Astrocyte (in vitro differentiated cells and primary cell): ENCODE measurements at regions not wholly inside any gene's neighbourhood (a gene's known extent, or its start where the extent isn't known, plus 50 kb on each side); places are given as distances from the start of the nearest gene placed in this dataset.

Source experiments
- DNase-seq: peaks from one replicate; pipeline ENCODE4 v3.0.0-alpha.2; 2010; ENCODE audit warnings: low read depth
- FAIRE-seq: peaks from 2 replicates; lab custom pipeline; 2011; peaks lifted over from hg19 to GRCh38; lab: Jason Lieb, UNC
- H2AFZ ChIP-seq: 2 replicates; pipeline ENCODE4 v1.6.0; 2012; ENCODE audit warnings: low read depth, low read length, inconsistent platforms
- H3K27ac ChIP-seq: 2 replicates; pipeline ENCODE4 v1.5.1; 2011; ENCODE audit warnings: low read depth, low read length, inconsistent platforms
- H3K27me3 ChIP-seq: 2 replicates; pipeline ENCODE4 v1.6.0; 2011; ENCODE audit warnings: low read length, inconsistent platforms; ENCODE audit not compliant: insufficient read depth
- H3K36me3 ChIP-seq: 2 replicates; pipeline ENCODE4 v1.5.1; 2011; ENCODE audit warnings: low read length, inconsistent platforms; ENCODE audit not compliant: insufficient read depth
- H3K4me1 ChIP-seq: 2 replicates; pipeline ENCODE4 v1.5.1; 2011; ENCODE audit warnings: low read length, inconsistent platforms; ENCODE audit not compliant: insufficient read depth
- H3K4me2 ChIP-seq: 2 replicates; pipeline ENCODE4 v1.6.0; 2012; ENCODE audit warnings: low read length, inconsistent platforms
- H3K4me3 ChIP-seq: 2 replicates; pipeline ENCODE4 v1.5.1; 2011; ENCODE audit warnings: low read depth, mild to moderate bottlenecking, low read length, inconsistent platforms; ENCODE audit not compliant: insufficient read depth
- H3K79me2 ChIP-seq: 2 replicates; pipeline ENCODE4 v1.6.0; 2012; ENCODE audit warnings: mild to moderate bottlenecking, low read length, inconsistent platforms; ENCODE audit not compliant: insufficient read depth
- H3K9ac ChIP-seq: 2 replicates; pipeline ENCODE4 v1.6.0; 2012; ENCODE audit warnings: mild to moderate bottlenecking, low read length, inconsistent platforms
- H3K9me3 ChIP-seq: 2 replicates; pipeline ENCODE4 v1.5.1; 2012; ENCODE audit warnings: low read depth, mild to moderate bottlenecking, low read length, inconsistent platforms; ENCODE audit not compliant: insufficient read depth
- H4K20me1 ChIP-seq: 2 replicates; pipeline ENCODE4 v1.6.0; 2012; ENCODE audit warnings: low read length, inconsistent platforms; ENCODE audit not compliant: insufficient read depth
- H3K27ac Mint-ChIP-seq: one replicate; pipeline ENCODE4 v1.8.0; 2021; ENCODE audit warnings: mild to moderate bottlenecking, mixed read lengths; ENCODE audit not compliant: unreplicated experiment
- H3K27me3 Mint-ChIP-seq: one replicate; pipeline ENCODE4 v1.8.0; 2021; ENCODE audit warnings: low read depth, mixed read lengths; ENCODE audit not compliant: unreplicated experiment
- H3K36me3 Mint-ChIP-seq: one replicate; pipeline ENCODE4 v1.8.0; 2021; ENCODE audit warnings: low read depth, mixed read lengths; ENCODE audit not compliant: unreplicated experiment
- H3K4me1 Mint-ChIP-seq: one replicate; pipeline ENCODE4 v1.8.0; 2021; ENCODE audit warnings: low read depth, mixed read lengths; ENCODE audit not compliant: unreplicated experiment
- H3K4me3 Mint-ChIP-seq: one replicate; pipeline ENCODE4 v1.8.0; 2021; ENCODE audit warnings: mild to moderate bottlenecking, moderate library complexity, mixed read lengths; ENCODE audit not compliant: unreplicated experiment
- H3K9me3 Mint-ChIP-seq: one replicate; pipeline ENCODE4 v1.8.0; 2021; ENCODE audit warnings: mild to moderate bottlenecking, mixed read lengths; ENCODE audit not compliant: unreplicated experiment
- EZH2 ChIP-seq: IDR thresholded peaks from 2 replicates; pipeline ENCODE4 v1.6.1; 2012; ENCODE audit warnings: mild to moderate bottlenecking, low read length, inconsistent platforms; ENCODE audit not compliant: insufficient read depth
- TF ChIP-seq, protein P1 (sequence below): IDR thresholded peaks from 2 replicates; pipeline ENCODE4 v1.5.1; 2011; ENCODE audit warnings: low read depth, mild to moderate bottlenecking, inconsistent platforms, low read length, moderate library complexity; ENCODE audit not compliant: insufficient read depth

DNA sequence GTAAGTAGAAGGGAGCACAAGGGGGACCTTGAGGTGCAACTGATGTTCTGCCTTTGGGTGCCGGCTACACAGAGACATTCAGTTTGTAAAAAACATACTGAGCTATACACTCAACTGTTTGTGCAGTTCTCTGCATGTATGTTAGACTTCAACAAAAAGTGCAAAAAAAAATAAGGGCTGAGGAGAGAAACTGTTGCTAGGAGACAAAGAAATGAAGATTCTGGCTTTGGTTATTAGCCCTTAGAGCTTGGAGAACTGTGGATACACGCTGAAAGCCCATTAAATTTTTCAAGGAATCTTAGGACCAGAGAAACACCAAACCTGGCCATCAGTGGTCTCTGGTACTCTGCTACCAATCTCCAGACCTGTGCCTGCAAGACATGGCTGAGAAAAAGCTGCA, 207.6 kb upstream of the NSMCE3 start:
- no peaks in the 10 kb centered on the region for H3K9me3 Mint-ChIP-seq
- TF ChIP-seq, protein P1, sequence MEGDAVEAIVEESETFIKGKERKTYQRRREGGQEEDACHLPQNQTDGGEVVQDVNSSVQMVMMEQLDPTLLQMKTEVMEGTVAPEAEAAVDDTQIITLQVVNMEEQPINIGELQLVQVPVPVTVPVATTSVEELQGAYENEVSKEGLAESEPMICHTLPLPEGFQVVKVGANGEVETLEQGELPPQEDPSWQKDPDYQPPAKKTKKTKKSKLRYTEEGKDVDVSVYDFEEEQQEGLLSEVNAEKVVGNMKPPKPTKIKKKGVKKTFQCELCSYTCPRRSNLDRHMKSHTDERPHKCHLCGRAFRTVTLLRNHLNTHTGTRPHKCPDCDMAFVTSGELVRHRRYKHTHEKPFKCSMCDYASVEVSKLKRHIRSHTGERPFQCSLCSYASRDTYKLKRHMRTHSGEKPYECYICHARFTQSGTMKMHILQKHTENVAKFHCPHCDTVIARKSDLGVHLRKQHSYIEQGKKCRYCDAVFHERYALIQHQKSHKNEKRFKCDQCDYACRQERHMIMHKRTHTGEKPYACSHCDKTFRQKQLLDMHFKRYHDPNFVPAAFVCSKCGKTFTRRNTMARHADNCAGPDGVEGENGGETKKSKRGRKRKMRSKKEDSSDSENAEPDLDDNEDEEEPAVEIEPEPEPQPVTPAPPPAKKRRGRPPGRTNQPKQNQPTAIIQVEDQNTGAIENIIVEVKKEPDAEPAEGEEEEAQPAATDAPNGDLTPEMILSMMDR: no peak
- no peak for TF ChIP-seq EZH2
- H3K4me2 ChIP-seq: no peak overlapping the region
- no peaks in the 10 kb centered on the region for H3K79me2 ChIP-seq
- H3K27me3 Mint-ChIP-seq: peaks cover 3% of the 10 kb centered on the region
- H3K4me3 Mint-ChIP-seq: no peak overlapping the region
- no peaks in the 10 kb centered on the region for H3K36me3 Mint-ChIP-seq
- no peaks in the 10 kb centered on the region for H3K9me3 ChIP-seq
- no peaks in the 10 kb centered on the region for H3K27me3 ChIP-seq
- no peak overlapping the region for H3K9ac ChIP-seq
- H3K4me1 Mint-ChIP-seq: no peaks in the 10 kb centered on the region
- no peak for DNase-seq
- H3K4me3 ChIP-seq: no peak overlapping the region
- no peak overlapping the region for H3K27ac ChIP-seq
- H3K27ac Mint-ChIP-seq: no peak overlapping the region
- FAIRE-seq: no peak
- H3K36me3 ChIP-seq: no peaks in the 10 kb centered on the region
- H4K20me1 ChIP-seq: no peaks in the 10 kb centered on the region
- H3K4me1 ChIP-seq: no peaks in the 10 kb centered on the region
- no peak overlapping the region for H2AFZ ChIP-seq

- H3K27ac Mint-ChIP-seq: no peak overlapping the region
- H3K9me3 Mint-ChIP-seq: no peaks in the 10 kb centered on the region
- no peak overlapping the region for H3K4me3 Mint-ChIP-seq
Measured at GRCh38 chr15:29476503-29477080, 207.0 kb upstream of the NSMCE3 start.

GRCh38 chr15:29475096-29475495, 205.5 kb upstream of the NSMCE3 start:
- H3K4me3 ChIP-seq: no peak overlapping the region

More at GRCh38 chr15:29476503-29477080, 207.0 kb upstream of the NSMCE3 start:
- H3K27me3 ChIP-seq: no peaks in the 10 kb centered on the region
- Mint-ChIP-seq H3K4me1 (no peaks in the 10 kb centered on the region), H3K27me3 (peaks cover 5% of the 10 kb centered on the region), H3K36me3 (no peaks in the 10 kb centered on the region)
- no peaks in the 10 kb centered on the region for H4K20me1 ChIP-seq
- TF ChIP-seq EZH2: no peak
- TF ChIP-seq, protein P1: no peak
- H3K4me1 ChIP-seq: no peaks in the 10 kb centered on the region
- H3K9me3 ChIP-seq: no peaks in the 10 kb centered on the region
- no peak overlapping the region for H3K4me3 ChIP-seq
- no peak overlapping the region for H2AFZ ChIP-seq
- DNase-seq (no peak), FAIRE-seq (no peak)
- H3K36me3 ChIP-seq: no peaks in the 10 kb centered on the region
- no peak overlapping the region for H3K27ac ChIP-seq
- no peaks in the 10 kb centered on the region for H3K79me2 ChIP-seq
- no peak overlapping the region for H3K9ac ChIP-seq
- H3K4me2 ChIP-seq: no peak overlapping the region

More at GRCh38 chr15:29475096-29475495, 205.5 kb upstream of the NSMCE3 start:
- Histone ChIP-seq H3K27me3 (no peaks in the 10 kb centered on the region), H3K36me3 (no peaks in the 10 kb centered on the region), H3K9ac (no peak overlapping the region), H3K4me2 (no peak overlapping the region), H3K9me3 (no peaks in the 10 kb centered on the region), H3K79me2 (no peaks in the 10 kb centered on the region), H4K20me1 (no peaks in the 10 kb centered on the region), H3K27ac (no peak overlapping the region), H2AFZ (no peak overlapping the region), H3K4me1 (no peaks in the 10 kb centered on the region)
- H3K4me3 Mint-ChIP-seq: no peak overlapping the region
- no peaks in the 10 kb centered on the region for H3K9me3 Mint-ChIP-seq
- DNase-seq (no peak), FAIRE-seq (no peak)
- peaks cover 1% of the 10 kb centered on the region for H3K27me3 Mint-ChIP-seq
- no peak overlapping the region for H3K27ac Mint-ChIP-seq
- no peak for TF ChIP-seq EZH2
- TF ChIP-seq, protein P1: no peak
- no peaks in the 10 kb centered on the region for H3K4me1 Mint-ChIP-seq
- no peaks in the 10 kb centered on the region for H3K36me3 Mint-ChIP-seq
